ENCODE measurements at regions not wholly inside any gene's neighbourhood (a gene's known extent, or its start where the extent isn't known, plus 50 kb on each side); places are given as distances from the start of the nearest gene placed in this dataset.

- no peak for ATAC-seq
- no peak for DNase-seq (ENCODE audit: missing footprints)
- intact Hi-C loops (cut with DNase I), result no loop called here
These were observed 312.3 kb upstream of the FAT3 start for GRCh38 chr11:91912322-91912721.

- intact Hi-C loops (cut with DNase I), result no loop called here
- ATAC-seq (no peak), DNase-seq (ENCODE audit: missing footprints) (no peak)
These were observed 317.6 kb upstream of the FAT3 start for GRCh38 chr11:91906871-91907624.

DNA sequence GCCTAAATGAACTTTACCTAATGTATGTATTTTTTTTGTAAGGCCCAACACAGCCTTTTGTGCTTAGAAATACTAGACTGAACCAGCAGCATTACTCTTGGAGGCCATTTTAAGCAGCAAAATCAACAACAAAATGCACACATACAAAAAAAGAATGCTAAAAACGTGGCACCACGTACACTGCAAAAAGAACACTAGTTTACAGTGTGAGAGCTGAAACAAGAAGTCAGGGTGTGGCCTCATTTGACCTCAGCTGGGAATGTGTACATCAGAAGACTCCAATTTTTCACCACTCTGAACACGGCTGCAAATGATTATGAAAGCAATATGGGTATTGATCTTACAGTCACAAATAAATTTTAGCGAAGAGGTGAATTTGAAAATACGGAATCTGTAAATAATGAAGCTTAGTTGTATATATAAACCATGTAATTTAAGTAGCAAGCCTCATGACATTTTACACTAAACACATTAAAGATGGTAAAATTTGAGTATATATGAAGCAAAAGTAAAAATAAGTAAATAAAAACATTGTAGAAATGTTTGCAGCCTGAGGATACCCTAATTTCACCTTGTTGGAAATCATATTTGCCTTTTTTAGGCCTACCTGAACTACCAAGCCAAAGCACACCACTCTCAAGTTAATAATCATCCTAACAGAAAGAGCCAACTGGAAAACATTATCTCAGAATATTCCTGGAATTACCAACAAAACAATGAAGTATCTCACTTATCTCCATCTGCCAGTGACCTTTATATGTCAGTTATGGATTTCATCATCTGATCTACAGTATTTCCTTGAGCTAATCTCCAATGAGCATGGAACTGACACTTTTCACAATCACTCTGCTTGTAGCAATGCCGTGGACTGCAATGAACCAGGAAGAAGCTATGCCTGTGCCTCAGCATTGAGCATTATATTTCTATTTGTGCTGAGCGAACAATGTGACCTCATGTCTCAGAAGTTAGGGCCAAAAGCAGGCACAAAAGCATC is 319.5 kb upstream of the FAT3 start:
- ATAC-seq (no peak), DNase-seq (ENCODE audit: missing footprints) (no peak)
- intact Hi-C loops (cut with DNase I), result no loop called here

- intact Hi-C loops (cut with DNase I), result no loop called here
- ATAC-seq (no peak), DNase-seq (ENCODE audit: missing footprints) (no peak)
These were observed 322.3 kb upstream of the FAT3 start for GRCh38 chr11:91902312-91902711.

GRCh38 chr11:91880660-91881059 is 344.0 kb upstream of the FAT3 start:
- DNase-seq (ENCODE audit: missing footprints) (no peak), ATAC-seq (no peak)
- intact Hi-C loops (cut with DNase I), result no loop called here

- ATAC-seq, result no peak
- DNase-seq (ENCODE audit: missing footprints), result no peak
- intact Hi-C loops (cut with DNase I), result no loop called here
These were observed 347.9 kb upstream of the FAT3 start for GRCh38 chr11:91876746-91877145.

DNA sequence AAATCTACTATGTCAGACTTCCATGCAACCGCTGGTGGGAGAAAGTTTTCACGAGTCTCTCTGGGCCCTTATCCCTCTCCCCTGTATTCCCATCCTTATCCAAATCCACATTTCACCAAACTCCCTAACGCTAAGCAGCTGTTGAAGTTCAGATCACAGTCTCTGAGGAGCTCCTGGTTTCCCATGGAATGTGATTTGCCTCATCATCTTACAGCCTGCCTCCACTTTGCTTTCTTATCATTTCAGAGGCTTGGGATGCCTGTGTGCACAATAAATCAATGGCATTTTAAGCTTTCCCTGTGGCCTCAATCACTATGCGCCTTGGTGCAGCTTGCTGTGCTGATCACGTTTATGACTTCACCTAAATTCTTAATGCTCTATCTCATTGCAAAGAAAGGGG is 352.4 kb upstream of the FAT3 start:
- intact Hi-C loops (cut with DNase I), result no loop called here

GRCh38 chr11:91871791-91872190 is 352.8 kb upstream of the FAT3 start:
- DNase-seq (ENCODE audit: missing footprints) (no peak), ATAC-seq (no peak)

More for the DNA sequence above, 352.4 kb upstream of the FAT3 start:
- DNase-seq (ENCODE audit: missing footprints) (no peak), ATAC-seq (no peak)

GRCh38 chr11:91871048-91871447 is 353.6 kb upstream of the FAT3 start:
- intact Hi-C loops (cut with DNase I), result no loop called here
- ATAC-seq (no peak), DNase-seq (ENCODE audit: missing footprints) (no peak)

More at GRCh38 chr11:91871791-91872190, 352.8 kb upstream of the FAT3 start:
- intact Hi-C loops (cut with DNase I), result no loop called here

GRCh38 chr11:91869686-91870085 is 354.9 kb upstream of the FAT3 start:
- intact Hi-C loops (cut with DNase I), result no loop called here
- ATAC-seq (no peak), DNase-seq (ENCODE audit: missing footprints) (no peak)

DNA sequence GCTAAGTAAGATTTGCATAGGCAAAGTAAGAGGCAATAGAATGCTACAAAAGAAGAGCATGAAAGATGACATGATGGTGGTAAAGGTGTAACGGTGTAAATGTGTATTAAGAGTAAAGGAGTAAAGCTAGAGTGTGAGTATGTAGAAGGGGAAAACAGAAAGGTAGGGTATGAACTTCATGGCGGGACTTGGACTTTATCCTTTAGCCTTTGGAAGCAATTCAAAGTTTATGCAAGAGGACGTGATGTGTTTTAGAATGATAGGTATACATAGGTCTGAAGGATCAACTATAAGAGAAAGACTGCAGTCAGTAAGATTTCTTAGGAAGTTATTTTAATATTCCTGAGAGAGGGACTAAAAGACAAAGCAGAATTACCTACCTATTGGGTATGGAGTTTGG is 358.0 kb upstream of the FAT3 start:
- DNase-seq (ENCODE audit: missing footprints) (no peak), ATAC-seq (no peak)
- intact Hi-C loops (cut with DNase I), result no loop called here

DNA sequence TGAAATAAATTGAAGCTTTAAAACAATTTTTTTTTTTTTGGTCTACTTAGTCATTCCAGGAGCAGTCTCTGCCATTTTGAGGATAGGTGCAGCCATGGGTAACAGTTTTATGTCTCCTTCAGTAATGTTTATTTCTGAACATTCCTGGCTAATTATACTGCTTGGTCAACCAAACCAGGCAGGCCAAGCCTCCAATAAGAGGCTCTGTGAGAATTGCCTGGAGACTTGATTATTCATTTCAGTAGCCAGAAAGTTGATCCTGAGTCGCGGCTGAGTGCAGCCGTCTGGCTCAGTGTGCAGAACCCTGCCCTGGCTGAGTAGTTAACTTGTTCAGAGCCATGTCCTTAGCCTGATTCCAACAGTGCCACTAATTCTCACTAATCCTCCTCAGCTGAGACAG is 364.0 kb upstream of the FAT3 start:
- ATAC-seq (no peak), DNase-seq (ENCODE audit: missing footprints) (no peak)
- intact Hi-C loops (cut with DNase I), result no loop called here

GRCh38 chr11:91859666-91860065 is 365.0 kb upstream of the FAT3 start:
- intact Hi-C loops (cut with DNase I), result no loop called here
- ATAC-seq, result no peak
- no peak for DNase-seq (ENCODE audit: missing footprints)

DNA sequence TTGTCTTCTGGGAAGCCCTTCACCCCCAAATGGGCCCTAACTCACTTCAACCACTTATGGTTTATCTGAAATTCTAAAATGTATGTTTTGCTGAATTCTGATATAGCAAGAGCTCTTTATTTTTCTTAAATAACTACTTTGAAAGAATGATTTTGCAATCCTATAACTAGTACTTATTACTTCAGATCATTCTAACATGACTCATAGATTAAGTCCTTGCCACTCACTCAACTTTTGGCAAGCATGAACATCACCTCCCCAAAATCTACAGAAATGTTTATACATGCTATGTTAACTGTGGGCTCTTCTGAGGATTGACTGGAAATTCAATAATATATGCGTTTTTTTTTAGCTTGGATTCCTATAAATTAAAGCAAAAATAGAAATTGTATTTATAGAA is 367.4 kb upstream of the FAT3 start:
- DNase-seq (ENCODE audit: missing footprints) (no peak), ATAC-seq (no peak)
- intact Hi-C loops (cut with DNase I), result no loop called here

- no peak for DNase-seq (ENCODE audit: missing footprints)
- no peak for ATAC-seq
- intact Hi-C loops (cut with DNase I), result no loop called here
These were observed 369.8 kb upstream of the FAT3 start for GRCh38 chr11:91854780-91855179.

- ATAC-seq (no peak), DNase-seq (ENCODE audit: missing footprints) (no peak)
- intact Hi-C loops (cut with DNase I), result no loop called here
These were observed 370.4 kb upstream of the FAT3 start for GRCh38 chr11:91854171-91854570.

GRCh38 chr11:91851908-91852307 is 372.7 kb upstream of the FAT3 start:
- intact Hi-C loops (cut with DNase I), result no loop called here
- DNase-seq (ENCODE audit: missing footprints) (no peak), ATAC-seq (no peak)

DNA sequence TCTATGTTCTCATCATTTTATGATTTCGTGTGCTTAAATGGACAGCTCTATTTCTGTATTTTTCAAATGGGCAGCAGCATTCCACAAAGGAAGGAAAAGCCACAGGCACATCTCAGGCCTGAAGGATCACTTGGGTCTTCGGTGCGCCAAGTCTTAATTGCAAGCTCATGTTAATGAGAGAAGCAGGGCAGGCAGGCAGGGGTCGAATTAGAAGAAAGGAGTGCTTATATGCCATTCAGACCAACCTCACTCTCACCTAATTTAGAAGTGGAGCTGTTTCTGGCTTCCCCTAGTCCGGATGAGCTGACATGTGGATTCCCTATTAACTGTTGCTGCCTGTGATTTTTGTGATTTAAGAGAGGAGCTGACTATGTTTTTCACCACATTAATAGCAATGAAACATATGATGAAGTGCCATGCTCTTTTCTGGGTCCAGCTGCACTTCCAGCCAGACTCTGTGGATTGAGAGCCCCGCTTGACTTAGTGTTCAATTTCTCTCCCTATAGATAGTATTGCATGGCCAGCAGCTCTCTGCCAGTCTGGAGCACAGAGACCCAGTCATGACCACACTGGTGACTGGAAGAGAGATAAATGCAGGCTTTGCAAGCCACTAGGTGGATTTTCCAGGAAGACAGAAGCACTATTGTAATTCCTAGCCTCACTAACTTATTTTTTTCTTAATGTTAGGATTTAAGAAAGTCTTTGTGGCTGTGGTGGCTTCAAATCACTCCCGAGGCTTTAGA is 373.9 kb upstream of the FAT3 start:
- intact Hi-C loops (cut with DNase I), result no loop called here
- no peak for ATAC-seq
- peak; percentile 28 for DNase-seq (ENCODE audit: missing footprints)

GRCh38 chr11:91850021-91850420 is 374.6 kb upstream of the FAT3 start:
- intact Hi-C loops (cut with DNase I), result no loop called here
- ATAC-seq (no peak), DNase-seq (ENCODE audit: missing footprints) (no peak)
